Heart left ventricle (tissue), 13 donors: ENCODE measurements at regions not wholly inside any gene's neighbourhood (a gene's known extent, or its start where the extent isn't known, plus 50 kb on each side); places are given as distances from the start of the nearest gene placed in this dataset.

Experiments
- CTCF ChIP-seq, 12 donors: fragments of 200-600 bp; sonication (generic) in 4 of 12; IDR thresholded peaks; one replicate each; pipeline versions ENCODE4 v1.5.0 to v1.8.0; 2018 to 2022; ENCODE audit warnings: antibody characterized with exemption in 12 of 12, mild to moderate bottlenecking in 5 of 12
- POLR2A ChIP-seq, 2 donors: fragments of 450-650 bp; IDR thresholded peaks; one replicate each; pipeline ENCODE4 v1.6.1; 2017; ENCODE audit warnings: antibody characterized with exemption in 2 of 2, mild to moderate bottlenecking in 2 of 2, moderate library complexity in 2 of 2
- donor health status: ischemic (EF 13 %, LVEDD 7.1; RV severe dilation, severe dysfunction).
- donor health status: DM: no; HTN: yes; CAD: no.
- donor health status: DM: no; HTN: no; CAD: no.
- donor health status: ischemic (EF 25% LVEDD 6.9; RV normal size, moderate dysfunction).
- donor health status: ischemic (EF 25% LVEDD 5.7; RV mildly dilated, moderate dysfunction).
- donor health status: ischemic (EF 35%, LVEDD 5.7; RV mildly dilated, moderate dysfunction).
- donor health status: nonischemic (EF 11% LVEDD 7.7; RV severe dilation, severe dysfunction).
- donor health status: DM: yes; HTN: yes; CAD: no.
- donor health status: PGD.
- donor health status: ischemic (EF 29% LVEDD 5.4; RV normal size, mild dysfunction).
- donor health status: nonischemic (EF 23%, LVEDD 6.1; RV moderate dilation, normal function).

GRCh38 chr10:78155722-78156121 is 122.1 kb downstream of the RPS24 start:
- TF ChIP-seq CTCF (IDR thresholded peaks at IDR 0.05) (no peak), POLR2A (IDR thresholded peaks at IDR 0.05) (no peak)
